ENCODE measurements at regions not wholly inside any gene's neighbourhood (a gene's known extent, or its start where the extent isn't known, plus 50 kb on each side); places are given as distances from the start of the nearest gene placed in this dataset.

GRCh38 chr5:2181557-2181956 lies 298.8 kb upstream of the IRX4 start:
- no peak for TF ChIP-seq POLR2A (IDR thresholded peaks at IDR 0.05)
- no peak for TF ChIP-seq EP300 (IDR thresholded peaks at IDR 0.05)
- TF ChIP-seq CTCF (IDR thresholded peaks at IDR 0.05) = no peak
- no peak for TF ChIP-seq POLR2AphosphoS5 (IDR thresholded peaks at IDR 0.05)

Data from suprapubic skin (tissue), 4 donors.